B cell (primary cell): ENCODE measurements at regions not wholly inside any gene's neighbourhood (a gene's known extent, or its start where the extent isn't known, plus 50 kb on each side); places are given as distances from the start of the nearest gene placed in this dataset.
A peak's percentile ranks its signal among the peaks of the same experiment; 100 is the strongest.

Experiments
- ATAC-seq: fragments of 200-7000 bp; cut with Tn5 transposase; one replicate; pipeline ENCODE4 v1.10.0; 2021; ENCODE audit warnings: low read depth, mild to moderate bottlenecking, moderate number of reproducible peaks, moderate library complexity
- CTCF ChIA-PET: fragments of 350-600 bp; sonication (Branson Sonifier 250); formaldehyde crosslinking; loops from one replicate; lab custom pipeline; 2021; ENCODE audit warnings: antibody characterized with exemption, inconsistent platforms; lab: Charles Lee
- POLR2A ChIA-PET: fragments of 350-600 bp; sonication (Branson Sonifier 250); formaldehyde crosslinking; loops from one replicate; lab custom pipeline; 2021; ENCODE audit warnings: antibody characterized with exemption; lab: Charles Lee
- DNase-seq: peaks from one replicate; pipeline ENCODE4 v3.0.0; 2013
- H2AFZ ChIP-seq: 2 replicates; pipeline ENCODE4 v1.6.1; 2012; ENCODE audit warnings: mild to moderate bottlenecking, low read depth, low read length; ENCODE audit not compliant: insufficient read depth, poor library complexity, severe bottlenecking
- H3K27ac ChIP-seq, 2 donors: 1 replicate in 1 of 2; 2 replicates in 1 of 2; pipeline ENCODE4 v1.5.1; 2012 to 2013; ENCODE audit warnings: low read length in 2 of 2, mild to moderate bottlenecking in 2 of 2, moderate library complexity in 1 of 2
- H3K27me3 ChIP-seq, 4 experiments: fragments of 200-600 bp in 1 of 4; sonication (generic) in 1 of 4; replicated peaks in 1 of 4; 1 replicate in 2 of 4; 2 replicates in 2 of 4; pipeline versions ENCODE4 v1.6.1 to v1.7.0; 2013 to 2016; ENCODE audit warnings: low read length in 3 of 4, mild to moderate bottlenecking in 2 of 4, mixed read lengths in 1 of 4, moderate library complexity in 1 of 4; ENCODE audit not compliant: insufficient read depth in 4 of 4, control insufficient read depth in 3 of 4; ENCODE audit errors: control extremely low read depth in 1 of 4
- H3K36me3 ChIP-seq, 2 experiments: replicated peaks in 1 of 2; 1 replicate in 1 of 2; 2 replicates in 1 of 2; pipeline versions ENCODE4 v1.6.1 to v1.7.1; 2013; ENCODE audit warnings: low read length in 1 of 2; ENCODE audit not compliant: insufficient read depth in 2 of 2, control insufficient read depth in 1 of 2; ENCODE audit errors: control extremely low read depth in 1 of 2, extremely low read depth in 1 of 2
- H3K4me1 ChIP-seq, 2 donors: fragments of 200-600 bp in 1 of 2; sonication (generic) in 1 of 2; 1 replicate in 1 of 2; 2 replicates in 1 of 2; pipeline versions ENCODE4 v1.5.1 to v1.6.1; 2013 to 2017; ENCODE audit warnings: low read length in 2 of 2; ENCODE audit not compliant: control insufficient read depth in 2 of 2, insufficient read depth in 2 of 2
- H3K4me2 ChIP-seq: replicated peaks from 2 replicates; pipeline ENCODE3; 2012; ENCODE audit warnings: mild to moderate bottlenecking, low read depth, low read length; ENCODE audit not compliant: poor library complexity, severe bottlenecking
- H3K4me3 ChIP-seq, 5 experiments: fragments of 200-600 bp in 1 of 5; sonication (generic) in 1 of 5; 1 replicate in 3 of 5; 2 replicates in 2 of 5; pipeline versions ENCODE4 v1.5.1 to v1.7.0; 2011 to 2016; ENCODE audit warnings: low read length in 4 of 5, mild to moderate bottlenecking in 4 of 5, low read depth in 2 of 5, control low read depth in 1 of 5, moderate library complexity in 1 of 5; ENCODE audit not compliant: insufficient read depth in 1 of 5; ENCODE audit errors: control extremely low read depth in 1 of 5, extremely low read depth in 1 of 5
- H3K79me2 ChIP-seq: fragments of 200-600 bp; sonication (generic); one replicate; pipeline ENCODE4 v1.6.0; 2016; ENCODE audit warnings: low read length; ENCODE audit not compliant: control insufficient read depth, insufficient read depth
- H3K9ac ChIP-seq: fragments of 200-600 bp; sonication (generic); 2 replicates; pipeline ENCODE4 v1.6.1; 2017; ENCODE audit warnings: mild to moderate bottlenecking, low read length, moderate library complexity
- H3K9me3 ChIP-seq, 3 donors: one replicate each; pipeline versions ENCODE4 v1.6.1 to v1.7.1; 2013; ENCODE audit warnings: low read length in 2 of 3; ENCODE audit not compliant: control insufficient read depth in 2 of 3, insufficient read depth in 1 of 3; ENCODE audit errors: control extremely low read depth in 1 of 3
- H4K20me1 ChIP-seq: 2 replicates; pipeline ENCODE4 v1.6.0; 2012; ENCODE audit warnings: mild to moderate bottlenecking, low read length; ENCODE audit not compliant: insufficient read depth, control insufficient read depth, poor library complexity, severe bottlenecking
- H3K27ac Mint-ChIP-seq: one replicate; pipeline ENCODE4 v1.8.0; 2021; ENCODE audit warnings: mixed read lengths
- H3K27me3 Mint-ChIP-seq: one replicate; pipeline ENCODE4 v1.8.0; 2021; ENCODE audit warnings: mixed read lengths
- H3K4me1 Mint-ChIP-seq: one replicate; pipeline ENCODE4 v1.8.0; 2021; ENCODE audit warnings: mixed read lengths
- H3K4me3 Mint-ChIP-seq: one replicate; pipeline ENCODE4 v1.8.0; 2021; ENCODE audit warnings: mixed read lengths
- H3K9me3 Mint-ChIP-seq: one replicate; pipeline ENCODE4 v1.8.0; 2022; ENCODE audit warnings: mixed read lengths; ENCODE audit not compliant: insufficient read depth
- EZH2 ChIP-seq: IDR thresholded peaks from 2 replicates; pipeline ENCODE4 v1.6.1; 2012; ENCODE audit warnings: borderline replicate concordance, low read depth, mild to moderate bottlenecking, moderate library complexity, low read length; ENCODE audit not compliant: insufficient read depth, poor library complexity, severe bottlenecking
- WGBS: methylation state at CpG from one replicate; pipeline ENCODE4 v1.1.5; 2013; ENCODE audit warnings: missing lambda C conversion rate; ENCODE audit not compliant: insufficient coverage; 5-methylcytosine and 5-hydroxymethylcytosine counted together
- intact Hi-C: fragments of 100-400 bp; cut with micrococcal nuclease; formaldehyde crosslinking; loops from one replicate; pipeline ENCODE4 v1.10.0; 2022
- TF ChIP-seq, protein P1 (sequence below): fragments of 200-600 bp; IDR thresholded peaks from one replicate; pipeline ENCODE4 v1.8.0; 2022; ENCODE audit warnings: antibody characterized with exemption, mild to moderate bottlenecking

DNA sequence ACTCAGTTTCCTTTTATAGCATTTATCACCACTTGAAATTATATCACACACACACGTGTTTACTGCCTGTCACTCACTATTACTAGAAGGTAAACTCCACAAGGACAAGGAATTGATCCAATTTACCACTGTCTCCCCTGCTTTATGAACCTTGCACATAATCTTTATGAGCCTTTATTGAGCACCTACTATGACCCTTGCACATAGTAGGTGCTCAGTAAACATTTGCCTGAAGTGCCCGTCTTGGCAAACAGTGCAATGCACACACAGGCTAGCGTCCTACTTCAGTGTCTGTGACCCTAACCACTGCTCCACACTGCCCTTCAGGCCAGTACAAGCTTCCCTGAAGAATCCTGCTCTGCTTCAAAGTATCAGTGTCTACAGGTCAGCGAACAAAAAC is 237.7 kb upstream of the TMC3 start:
- Mint-ChIP-seq H3K27me3 (peaks cover 11% of the 10 kb centered on the region), H3K4me1 (no peaks in the 10 kb centered on the region), H3K27ac (no peak overlapping the region), H3K9me3 (no peaks in the 10 kb centered on the region), H3K4me3 (no peak overlapping the region)
- no peaks in the 10 kb centered on the region for H3K79me2 ChIP-seq
- POLR2A ChIA-PET, result no interaction called here
- H3K9me3 ChIP-seq, result no peaks in the 10 kb centered on the region
- WGBS, result 88% methylated on average over 4 of the region's 4 CpGs
- H3K27ac ChIP-seq, result no peak overlapping the region
- no peak overlapping the region for H3K9ac ChIP-seq
- no peaks in the 10 kb centered on the region for H3K27me3 ChIP-seq
- no peaks in the 10 kb centered on the region for H3K4me1 ChIP-seq
- no peak overlapping the region for H3K4me2 ChIP-seq
- no peaks in the 10 kb centered on the region for H4K20me1 ChIP-seq
- no peak for TF ChIP-seq EZH2
- TF ChIP-seq, protein P1, sequence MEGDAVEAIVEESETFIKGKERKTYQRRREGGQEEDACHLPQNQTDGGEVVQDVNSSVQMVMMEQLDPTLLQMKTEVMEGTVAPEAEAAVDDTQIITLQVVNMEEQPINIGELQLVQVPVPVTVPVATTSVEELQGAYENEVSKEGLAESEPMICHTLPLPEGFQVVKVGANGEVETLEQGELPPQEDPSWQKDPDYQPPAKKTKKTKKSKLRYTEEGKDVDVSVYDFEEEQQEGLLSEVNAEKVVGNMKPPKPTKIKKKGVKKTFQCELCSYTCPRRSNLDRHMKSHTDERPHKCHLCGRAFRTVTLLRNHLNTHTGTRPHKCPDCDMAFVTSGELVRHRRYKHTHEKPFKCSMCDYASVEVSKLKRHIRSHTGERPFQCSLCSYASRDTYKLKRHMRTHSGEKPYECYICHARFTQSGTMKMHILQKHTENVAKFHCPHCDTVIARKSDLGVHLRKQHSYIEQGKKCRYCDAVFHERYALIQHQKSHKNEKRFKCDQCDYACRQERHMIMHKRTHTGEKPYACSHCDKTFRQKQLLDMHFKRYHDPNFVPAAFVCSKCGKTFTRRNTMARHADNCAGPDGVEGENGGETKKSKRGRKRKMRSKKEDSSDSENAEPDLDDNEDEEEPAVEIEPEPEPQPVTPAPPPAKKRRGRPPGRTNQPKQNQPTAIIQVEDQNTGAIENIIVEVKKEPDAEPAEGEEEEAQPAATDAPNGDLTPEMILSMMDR, result no peak
- DNase-seq (no peak), ATAC-seq (no peak)
- H3K36me3 ChIP-seq, result no peaks in the 10 kb centered on the region
- CTCF ChIA-PET, result no interaction called here
- H2AFZ ChIP-seq, result no peak overlapping the region
- H3K4me3 ChIP-seq, result no peak overlapping the region
- intact Hi-C loops, result no loop called here

- Mint-ChIP-seq H3K27me3 (peaks cover 15% of the 10 kb centered on the region), H3K4me3 (no peak overlapping the region), H3K9me3 (no peaks in the 10 kb centered on the region), H3K4me1 (no peaks in the 10 kb centered on the region), H3K27ac (no peak overlapping the region)
- DNase-seq (no peak), ATAC-seq (no peak)
- intact Hi-C loops, result no loop called here
- Histone ChIP-seq H3K9ac (no peak overlapping the region), H3K4me3 (no peak overlapping the region), H3K4me1 (no peaks in the 10 kb centered on the region), H3K27me3 (no peaks in the 10 kb centered on the region), H4K20me1 (no peaks in the 10 kb centered on the region), H2AFZ (no peak overlapping the region), H3K9me3 (no peaks in the 10 kb centered on the region), H3K4me2 (no peak overlapping the region), H3K27ac (no peak overlapping the region), H3K79me2 (no peaks in the 10 kb centered on the region), H3K36me3 (no peaks in the 10 kb centered on the region)
- ChIA-PET POLR2A (no interaction called here), CTCF (no interaction called here)
- WGBS, result no CpG with 5 or more reads among the region's 2 CpGs
- TF ChIP-seq EZH2, result no peak
- TF ChIP-seq, protein P1, result peak; percentile 22
Measured at GRCh38 chr15:81608309-81608829, 234.4 kb upstream of the TMC3 start.
